WERI-Rb-1 (cell line): ENCODE measurements at regions not wholly inside any gene's neighbourhood (a gene's known extent, or its start where the extent isn't known, plus 50 kb on each side); places are given as distances from the start of the nearest gene placed in this dataset.

ENCODE experiments used
- DNase-seq: peaks from one replicate; pipeline ENCODE4 v3.0.0-alpha.2; 2020
- H3K27ac ChIP-seq: fragments of 250-450 bp; sonication (Bioruptor Pico); 2 replicates; pipeline ENCODE4 v1.5.1; 2020; ENCODE audit warnings: mild to moderate bottlenecking, moderate library complexity
- H3K27me3 ChIP-seq: fragments of 250-450 bp; sonication (Bioruptor Pico); 2 replicates; pipeline ENCODE4 v1.5.1; 2021; ENCODE audit warnings: mild to moderate bottlenecking, low read depth, moderate library complexity; ENCODE audit not compliant: insufficient read depth, severe bottlenecking
- H3K36me3 ChIP-seq: fragments of 250-450 bp; sonication (Bioruptor Pico); 2 replicates; pipeline ENCODE4 v1.5.1; 2020; ENCODE audit warnings: mild to moderate bottlenecking, moderate library complexity
- H3K4me3 ChIP-seq: 2 replicates; pipeline ENCODE4 v1.5.1; 2011; ENCODE audit warnings: low read depth, mild to moderate bottlenecking, control low read depth, low read length
- H3K9me3 ChIP-seq: fragments of 250-450 bp; sonication (Bioruptor Pico); 2 replicates; pipeline ENCODE4 v1.5.1; 2021; ENCODE audit warnings: mild to moderate bottlenecking, moderate library complexity; ENCODE audit not compliant: severe bottlenecking
- TF ChIP-seq, protein P1 (sequence below): IDR thresholded peaks from 2 replicates; pipeline ENCODE4 v1.5.1; 2011; ENCODE audit warnings: low read depth, mild to moderate bottlenecking, control low read depth, inconsistent platforms, low read length

DNA sequence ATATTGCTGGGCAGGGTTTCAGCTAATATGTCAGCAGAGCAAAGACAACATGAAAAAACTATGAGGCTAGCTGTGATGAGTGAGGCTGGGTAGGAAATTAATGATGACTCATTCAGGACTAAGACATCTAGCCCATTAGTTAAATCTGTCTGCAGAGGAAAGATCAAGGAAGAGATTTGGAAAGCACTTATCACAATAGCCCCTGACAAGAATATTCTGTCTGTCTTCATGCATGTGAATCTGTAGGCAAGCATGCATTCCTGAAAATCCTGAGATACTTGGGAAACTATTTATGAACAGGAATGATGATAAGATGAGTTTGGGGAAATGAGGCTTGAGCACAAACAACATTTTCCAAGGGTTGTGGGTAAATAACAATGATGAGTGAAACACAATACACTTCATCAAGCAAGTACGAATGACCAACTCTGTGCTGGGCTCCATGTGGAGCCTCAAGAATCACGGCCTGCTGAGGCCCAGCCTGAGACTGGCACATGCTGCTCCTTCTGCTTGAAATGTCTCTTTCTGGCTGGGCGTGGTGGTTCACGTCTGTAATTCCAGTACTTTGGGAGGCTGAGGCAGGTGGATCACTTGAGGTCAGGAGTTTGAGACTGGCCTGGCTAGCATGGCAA lies 96.5 kb upstream of the ASIC2 start:
- no peak for DNase-seq
- H3K27me3 ChIP-seq: no peaks in the 10 kb centered on the region
- H3K9me3 ChIP-seq: no peaks in the 10 kb centered on the region
- no peak overlapping the region for H3K4me3 ChIP-seq
- H3K27ac ChIP-seq: peak overlapping the region; percentile 60
- no peaks in the 10 kb centered on the region for H3K36me3 ChIP-seq
- TF ChIP-seq, protein P1, sequence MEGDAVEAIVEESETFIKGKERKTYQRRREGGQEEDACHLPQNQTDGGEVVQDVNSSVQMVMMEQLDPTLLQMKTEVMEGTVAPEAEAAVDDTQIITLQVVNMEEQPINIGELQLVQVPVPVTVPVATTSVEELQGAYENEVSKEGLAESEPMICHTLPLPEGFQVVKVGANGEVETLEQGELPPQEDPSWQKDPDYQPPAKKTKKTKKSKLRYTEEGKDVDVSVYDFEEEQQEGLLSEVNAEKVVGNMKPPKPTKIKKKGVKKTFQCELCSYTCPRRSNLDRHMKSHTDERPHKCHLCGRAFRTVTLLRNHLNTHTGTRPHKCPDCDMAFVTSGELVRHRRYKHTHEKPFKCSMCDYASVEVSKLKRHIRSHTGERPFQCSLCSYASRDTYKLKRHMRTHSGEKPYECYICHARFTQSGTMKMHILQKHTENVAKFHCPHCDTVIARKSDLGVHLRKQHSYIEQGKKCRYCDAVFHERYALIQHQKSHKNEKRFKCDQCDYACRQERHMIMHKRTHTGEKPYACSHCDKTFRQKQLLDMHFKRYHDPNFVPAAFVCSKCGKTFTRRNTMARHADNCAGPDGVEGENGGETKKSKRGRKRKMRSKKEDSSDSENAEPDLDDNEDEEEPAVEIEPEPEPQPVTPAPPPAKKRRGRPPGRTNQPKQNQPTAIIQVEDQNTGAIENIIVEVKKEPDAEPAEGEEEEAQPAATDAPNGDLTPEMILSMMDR: no peak

DNA sequence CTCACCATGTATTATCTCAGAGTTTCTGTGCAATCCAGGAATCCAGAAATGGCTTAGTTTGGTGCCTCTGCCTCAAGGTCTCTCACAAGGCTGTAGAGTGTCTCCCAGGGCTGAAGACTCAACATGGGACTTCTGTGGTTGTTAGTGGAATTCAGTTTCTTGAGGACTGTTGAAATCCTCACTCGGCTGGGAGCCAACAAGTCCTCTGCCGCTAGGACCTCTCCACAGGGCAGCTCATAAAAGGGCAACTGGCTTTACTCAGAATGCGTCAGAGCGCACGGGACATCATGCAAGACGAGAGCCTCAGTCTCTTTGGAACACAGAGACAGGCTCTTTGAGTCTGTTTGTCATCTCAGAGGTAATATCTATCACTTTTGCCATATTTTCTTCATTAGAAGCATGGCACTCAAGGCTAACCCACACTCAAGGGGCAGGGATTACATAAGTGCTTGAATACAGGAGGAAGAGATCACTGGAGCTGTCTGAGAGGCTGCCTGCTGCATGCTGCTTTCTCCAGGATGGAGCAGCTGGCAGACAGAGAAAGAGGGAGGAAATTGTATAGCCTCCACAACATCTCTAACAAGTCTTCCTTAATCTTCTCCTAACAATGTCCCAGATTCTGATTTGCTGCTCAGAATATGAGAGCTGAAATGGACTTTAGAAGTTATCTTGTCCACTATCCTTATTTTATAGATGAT lies 97.5 kb upstream of the ASIC2 start:
- TF ChIP-seq, protein P1: no peak
- H3K9me3 ChIP-seq: no peaks in the 10 kb centered on the region
- H3K4me3 ChIP-seq: no peak overlapping the region
- H3K27me3 ChIP-seq: no peaks in the 10 kb centered on the region
- DNase-seq: peak; percentile 36
- H3K36me3 ChIP-seq: no peaks in the 10 kb centered on the region
- peak overlapping the region; percentile 40; the same call in 1 of the 2 replicates for H3K27ac ChIP-seq

DNA sequence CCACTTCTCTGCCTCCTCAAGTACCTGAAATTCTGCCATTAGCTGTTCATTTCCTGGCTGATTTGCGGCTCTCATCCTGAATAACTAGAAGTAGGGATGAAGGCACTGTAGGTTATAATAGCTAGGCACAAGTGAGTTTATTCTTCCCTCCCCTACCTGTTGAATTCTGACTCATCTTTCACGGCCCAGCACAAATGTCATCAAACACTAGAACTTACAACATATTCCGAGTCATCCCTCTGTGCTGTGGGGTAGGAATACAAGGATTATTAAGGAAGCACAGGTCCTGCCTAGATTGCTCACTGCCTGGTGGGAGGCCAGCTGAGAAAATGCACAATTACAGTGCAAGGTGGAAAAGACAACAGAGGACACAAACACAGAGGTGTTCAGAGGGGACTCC lies 103.7 kb upstream of the ASIC2 start:
- no peak for DNase-seq
- TF ChIP-seq, protein P1: no peak
- peaks cover 3% of the 10 kb centered on the region for H3K9me3 ChIP-seq
- H3K27me3 ChIP-seq: no peaks in the 10 kb centered on the region
- H3K27ac ChIP-seq: no peak overlapping the region
- H3K4me3 ChIP-seq: no peak overlapping the region
- H3K36me3 ChIP-seq: no peaks in the 10 kb centered on the region

DNA sequence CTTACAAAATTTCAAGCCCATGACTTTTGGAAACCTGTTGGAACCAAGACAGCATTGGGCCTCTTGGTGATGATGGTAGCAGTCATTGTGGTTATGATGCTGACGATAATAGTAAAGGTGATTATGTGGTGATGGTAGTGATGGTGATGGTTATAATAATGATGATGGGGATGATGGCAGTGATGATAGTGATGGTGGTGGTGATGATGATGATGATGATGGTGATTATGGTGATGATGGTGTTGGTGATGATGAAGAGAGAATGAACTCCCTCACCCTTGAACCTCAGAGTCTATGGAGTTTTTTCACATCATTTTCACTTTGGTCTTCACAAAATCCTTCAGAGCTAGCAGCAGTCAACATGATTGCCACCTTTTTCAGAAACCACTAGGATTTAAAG lies 105.3 kb upstream of the ASIC2 start:
- Histone ChIP-seq H3K36me3 (no peaks in the 10 kb centered on the region), H3K4me3 (no peak overlapping the region), H3K9me3 (peaks cover 3% of the 10 kb centered on the region), H3K27me3 (no peaks in the 10 kb centered on the region), H3K27ac (no peak overlapping the region)
- DNase-seq: no peak
- TF ChIP-seq, protein P1: no peak

DNA sequence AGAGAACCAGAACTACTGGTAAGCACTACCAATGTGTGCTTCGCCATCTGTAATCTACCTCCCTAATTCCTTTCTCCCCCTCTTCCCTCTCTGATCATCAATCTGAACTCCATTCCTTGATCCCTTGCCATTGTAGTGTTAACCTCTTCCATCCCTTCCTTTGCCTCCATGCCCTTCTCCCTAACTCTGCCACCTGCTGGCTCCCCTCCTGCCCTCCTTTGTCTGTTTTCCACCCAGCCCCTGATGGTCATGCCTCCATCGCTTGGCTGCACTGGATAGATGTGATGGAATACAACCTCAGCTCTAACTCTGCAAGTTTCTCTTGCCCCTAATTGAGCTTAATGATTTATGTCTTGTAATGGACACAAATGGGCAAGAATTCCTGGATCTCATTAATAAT lies 108.2 kb upstream of the ASIC2 start:
- TF ChIP-seq, protein P1: no peak
- DNase-seq: no peak
- H3K9me3 ChIP-seq: peaks cover 3% of the 10 kb centered on the region

DNA sequence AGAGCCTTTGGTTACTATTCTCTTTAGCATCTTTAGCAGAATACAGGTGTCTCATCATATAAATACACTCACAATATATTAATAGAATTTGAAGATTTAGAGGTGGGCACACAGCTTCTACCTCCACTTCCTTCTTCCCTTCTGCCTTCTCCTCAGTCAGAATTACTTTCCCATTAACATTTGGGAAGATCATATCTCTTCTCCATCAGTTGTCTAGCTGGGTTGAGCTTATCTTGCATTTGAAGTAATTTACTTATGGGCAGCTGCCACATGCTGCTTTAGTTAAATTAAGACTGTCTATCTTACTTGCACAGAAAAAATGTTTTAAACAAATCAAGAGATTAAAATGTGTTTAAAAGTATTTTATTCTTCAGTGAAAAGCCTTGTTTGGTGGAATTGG lies 110.1 kb upstream of the ASIC2 start:
- Histone ChIP-seq H3K27ac (peak overlapping the region; percentile 34), H3K9me3 (peaks cover 3% of the 10 kb centered on the region), H3K4me3 (no peak overlapping the region), H3K36me3 (no peaks in the 10 kb centered on the region), H3K27me3 (no peaks in the 10 kb centered on the region)
- TF ChIP-seq, protein P1: no peak
- no peak for DNase-seq

More for the DNA sequence above, 108.2 kb upstream of the ASIC2 start:
- no peaks in the 10 kb centered on the region for H3K36me3 ChIP-seq
- H3K27me3 ChIP-seq: no peaks in the 10 kb centered on the region
- no peak overlapping the region for H3K27ac ChIP-seq
- H3K4me3 ChIP-seq: no peak overlapping the region
